Neural progenitor cell (in vitro differentiated cells): ENCODE measurements at regions not wholly inside any gene's neighbourhood (a gene's known extent, or its start where the extent isn't known, plus 50 kb on each side); places are given as distances from the start of the nearest gene placed in this dataset.

Experiments used
- DNase-seq: peaks from one replicate; pipeline ENCODE4 v3.0.0-alpha.2; 2016; ENCODE audit warnings: low spot score
- H2AFZ ChIP-seq: fragments of 200-600 bp; sonication (generic); replicated peaks from 2 replicates; pipeline ENCODE4 v1.6.1; 2016; ENCODE audit warnings: antibody characterized with exemption
- H3F3A ChIP-seq: fragments of 200-600 bp; sonication (generic); 2 replicates; pipeline ENCODE4 v1.6.1; 2016; ENCODE audit warnings: antibody characterized with exemption, low read depth
- H3K27ac ChIP-seq: fragments of 200-600 bp; sonication (generic); 2 replicates; pipeline ENCODE4 v1.5.1; 2016; ENCODE audit warnings: mild to moderate bottlenecking
- H3K27me3 ChIP-seq: fragments of 200-600 bp; sonication (generic); 2 replicates; pipeline ENCODE4 v1.6.1; 2016; ENCODE audit warnings: mild to moderate bottlenecking, moderate library complexity
- H3K36me3 ChIP-seq: fragments of 200-600 bp; sonication (generic); 2 replicates; pipeline ENCODE4 v1.5.1; 2016
- H3K4me1 ChIP-seq: fragments of 200-600 bp; sonication (generic); 2 replicates; pipeline ENCODE4 v1.6.1; 2016; ENCODE audit warnings: mixed run types
- H3K4me2 ChIP-seq: fragments of 200-600 bp; sonication (generic); 2 replicates; pipeline ENCODE4 v1.6.1; 2016
- H3K4me3 ChIP-seq: fragments of 200-600 bp; sonication (generic); 2 replicates; pipeline ENCODE4 v1.5.1; 2016
- H3K79me2 ChIP-seq: fragments of 200-600 bp; sonication (generic); 2 replicates; pipeline ENCODE4 v1.6.1; 2016; ENCODE audit warnings: low read depth
- H3K9ac ChIP-seq: fragments of 200-600 bp; sonication (generic); 2 replicates; pipeline ENCODE4 v1.6.1; 2016
- H3K9me3 ChIP-seq: fragments of 200-600 bp; sonication (generic); 2 replicates; pipeline ENCODE4 v1.5.1; 2016; ENCODE audit warnings: low read depth
- H4K20me1 ChIP-seq: fragments of 200-600 bp; sonication (generic); 2 replicates; pipeline ENCODE4 v1.6.1; 2016; ENCODE audit warnings: low read depth
- H3K27ac Mint-ChIP-seq: 3 replicates; pipeline ENCODE4 v1.8.0; 2021; ENCODE audit warnings: mixed read lengths
- H3K27me3 Mint-ChIP-seq: 2 replicates; pipeline ENCODE4 v1.8.0; 2022; ENCODE audit warnings: low read depth, mild to moderate bottlenecking, inconsistent platforms, moderate library complexity, mixed read lengths; ENCODE audit not compliant: insufficient read depth
- H3K36me3 Mint-ChIP-seq: 3 replicates; pipeline ENCODE4 v1.8.0; 2021; ENCODE audit warnings: mixed read lengths
- H3K4me1 Mint-ChIP-seq: 3 replicates; pipeline ENCODE4 v1.8.0; 2021; ENCODE audit warnings: mixed read lengths
- H3K4me3 Mint-ChIP-seq: 3 replicates; pipeline ENCODE4 v1.8.0; 2021; ENCODE audit warnings: mild to moderate bottlenecking, moderate library complexity, mixed read lengths
- H3K9me3 Mint-ChIP-seq: 3 replicates; pipeline ENCODE4 v1.8.0; 2020; ENCODE audit warnings: mixed read lengths
- EZH2 ChIP-seq: fragments of 200-600 bp; sonication (generic); IDR thresholded peaks from 2 replicates; pipeline ENCODE4 v1.6.1; 2017; ENCODE audit warnings: antibody characterized with exemption, mild to moderate bottlenecking, moderate library complexity
- EZH2phosphoT487 ChIP-seq: fragments of 200-600 bp; sonication (generic); IDR thresholded peaks from 2 replicates; pipeline ENCODE4 v1.6.1; 2017; ENCODE audit warnings: antibody characterized with exemption
- TF ChIP-seq, protein P1 (sequence below): fragments of 200-600 bp; sonication (generic); IDR thresholded peaks from 2 replicates; pipeline ENCODE4 v1.5.1; 2017; ENCODE audit warnings: antibody characterized with exemption, mild to moderate bottlenecking

DNA sequence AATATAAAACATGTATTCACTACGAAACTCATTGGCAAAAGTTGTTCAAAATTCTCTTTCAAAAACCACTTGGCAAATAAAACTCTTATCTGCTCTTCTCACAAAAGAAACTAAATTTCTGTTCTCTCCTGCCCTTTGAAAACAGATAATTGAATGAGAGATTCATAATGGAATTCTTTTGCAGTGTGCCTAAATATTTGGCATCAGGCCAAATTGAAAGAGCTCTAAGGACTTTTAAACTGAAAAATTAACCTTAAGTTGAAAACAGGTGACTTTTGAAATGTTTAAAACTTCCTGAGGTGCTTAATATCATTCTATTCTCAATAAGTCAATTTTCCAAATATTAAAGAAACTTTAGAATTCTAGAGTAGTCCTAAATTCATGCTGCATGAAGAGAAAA is 136.4 kb downstream of the FSCB start:
- Histone ChIP-seq H3K4me2 (no peak overlapping the region), H4K20me1 (no peaks in the 10 kb centered on the region), H3K4me3 (no peak overlapping the region), H3K9ac (no peak overlapping the region), H3K4me1 (no peaks in the 10 kb centered on the region), H3F3A (no peaks in the 10 kb centered on the region), H3K27me3 (no peaks in the 10 kb centered on the region), H3K36me3 (no peaks in the 10 kb centered on the region), H3K9me3 (peaks cover 5% of the 10 kb centered on the region), H3K27ac (no peak overlapping the region), H2AFZ (no peak overlapping the region), H3K79me2 (no peaks in the 10 kb centered on the region)
- no peaks in the 10 kb centered on the region for H3K4me1 Mint-ChIP-seq
- DNase-seq: no peak
- H3K9me3 Mint-ChIP-seq: peaks cover 9% of the 10 kb centered on the region
- no peak overlapping the region for H3K4me3 Mint-ChIP-seq
- no peak overlapping the region for H3K27ac Mint-ChIP-seq
- H3K27me3 Mint-ChIP-seq: no peaks in the 10 kb centered on the region
- no peaks in the 10 kb centered on the region for H3K36me3 Mint-ChIP-seq
- TF ChIP-seq EZH2: no peak
- TF ChIP-seq EZH2phosphoT487: no peak
- TF ChIP-seq, protein P1, sequence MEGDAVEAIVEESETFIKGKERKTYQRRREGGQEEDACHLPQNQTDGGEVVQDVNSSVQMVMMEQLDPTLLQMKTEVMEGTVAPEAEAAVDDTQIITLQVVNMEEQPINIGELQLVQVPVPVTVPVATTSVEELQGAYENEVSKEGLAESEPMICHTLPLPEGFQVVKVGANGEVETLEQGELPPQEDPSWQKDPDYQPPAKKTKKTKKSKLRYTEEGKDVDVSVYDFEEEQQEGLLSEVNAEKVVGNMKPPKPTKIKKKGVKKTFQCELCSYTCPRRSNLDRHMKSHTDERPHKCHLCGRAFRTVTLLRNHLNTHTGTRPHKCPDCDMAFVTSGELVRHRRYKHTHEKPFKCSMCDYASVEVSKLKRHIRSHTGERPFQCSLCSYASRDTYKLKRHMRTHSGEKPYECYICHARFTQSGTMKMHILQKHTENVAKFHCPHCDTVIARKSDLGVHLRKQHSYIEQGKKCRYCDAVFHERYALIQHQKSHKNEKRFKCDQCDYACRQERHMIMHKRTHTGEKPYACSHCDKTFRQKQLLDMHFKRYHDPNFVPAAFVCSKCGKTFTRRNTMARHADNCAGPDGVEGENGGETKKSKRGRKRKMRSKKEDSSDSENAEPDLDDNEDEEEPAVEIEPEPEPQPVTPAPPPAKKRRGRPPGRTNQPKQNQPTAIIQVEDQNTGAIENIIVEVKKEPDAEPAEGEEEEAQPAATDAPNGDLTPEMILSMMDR: no peak

DNA sequence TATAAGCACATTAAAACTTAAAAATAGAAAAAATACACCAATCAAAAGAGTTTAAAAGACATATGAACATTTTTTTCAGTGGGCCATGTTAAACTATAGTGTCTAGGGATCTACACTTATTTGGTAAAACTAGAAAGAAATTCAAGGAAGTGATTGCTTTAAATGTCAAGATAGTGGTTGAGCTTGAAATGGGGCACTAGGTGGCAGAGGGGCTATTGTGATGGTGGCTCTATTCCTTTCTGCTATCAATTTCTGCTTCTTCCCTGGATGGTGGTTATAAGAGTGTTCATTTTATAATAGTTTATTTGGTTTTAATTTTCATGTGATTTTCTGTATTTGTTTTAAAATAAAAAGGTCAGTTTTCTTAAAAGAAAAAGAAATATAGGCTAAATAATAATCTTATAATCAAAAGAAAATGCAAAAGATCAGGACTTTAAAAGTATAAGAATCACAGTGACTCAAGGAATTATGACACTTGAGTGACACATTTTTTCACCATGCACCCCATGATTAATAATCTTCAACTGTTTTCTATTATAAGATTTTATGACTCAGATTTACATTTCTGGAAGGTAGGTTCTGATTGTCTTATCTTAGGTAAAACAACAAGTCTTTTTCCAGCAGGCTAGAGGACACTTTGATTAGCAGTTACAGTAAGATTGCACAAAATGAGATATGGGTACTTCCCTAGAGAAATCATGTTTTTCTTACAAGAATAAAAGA is 137.5 kb downstream of the FSCB start:
- Histone ChIP-seq H3K27me3 (no peaks in the 10 kb centered on the region), H3K4me3 (no peak overlapping the region), H3K9ac (no peak overlapping the region), H4K20me1 (no peaks in the 10 kb centered on the region), H3K36me3 (no peaks in the 10 kb centered on the region), H3K79me2 (no peaks in the 10 kb centered on the region), H3K27ac (no peak overlapping the region), H3K9me3 (no peaks in the 10 kb centered on the region), H3F3A (no peaks in the 10 kb centered on the region), H2AFZ (no peak overlapping the region), H3K4me1 (no peaks in the 10 kb centered on the region), H3K4me2 (no peak overlapping the region)
- no peaks in the 10 kb centered on the region for H3K4me1 Mint-ChIP-seq
- no peak for DNase-seq
- TF ChIP-seq EZH2 (no peak), EZH2phosphoT487 (no peak)
- TF ChIP-seq, protein P1: peak; percentile 32
- peaks cover 2% of the 10 kb centered on the region for H3K27me3 Mint-ChIP-seq
- H3K4me3 Mint-ChIP-seq: no peak overlapping the region
- peaks cover 3% of the 10 kb centered on the region for H3K9me3 Mint-ChIP-seq
- H3K36me3 Mint-ChIP-seq: no peaks in the 10 kb centered on the region
- H3K27ac Mint-ChIP-seq: no peak overlapping the region

DNA sequence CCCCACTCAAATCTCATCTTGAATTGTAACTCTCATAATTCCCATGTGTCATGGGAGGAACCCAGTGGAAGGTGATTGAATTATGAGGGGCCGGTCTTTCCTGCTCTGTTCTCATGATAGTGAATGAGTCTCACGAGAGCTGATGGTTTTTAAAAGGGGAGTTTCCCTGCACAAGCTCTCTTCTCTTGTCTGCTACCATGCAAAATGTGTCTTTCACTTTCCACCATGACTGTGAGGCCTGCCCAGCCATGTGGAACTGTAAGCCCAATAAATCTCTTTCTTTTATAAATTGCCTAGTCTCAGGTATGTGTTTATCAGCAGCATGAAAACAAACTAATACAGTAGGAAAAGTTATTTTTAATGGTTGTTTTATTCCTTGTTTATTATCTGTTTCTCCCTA is 146.0 kb downstream of the FSCB start:
- no peak overlapping the region for H3K4me2 ChIP-seq
- Mint-ChIP-seq H3K9me3 (no peaks in the 10 kb centered on the region), H3K36me3 (no peaks in the 10 kb centered on the region), H3K27me3 (peaks cover 5% of the 10 kb centered on the region), H3K4me1 (no peaks in the 10 kb centered on the region), H3K4me3 (no peak overlapping the region), H3K27ac (no peak overlapping the region)
- no peaks in the 10 kb centered on the region for H3K9me3 ChIP-seq
- DNase-seq: no peak
- H3K27ac ChIP-seq: no peak overlapping the region
- H3K27me3 ChIP-seq: no peaks in the 10 kb centered on the region
- no peak overlapping the region for H3K9ac ChIP-seq
- H3F3A ChIP-seq: no peaks in the 10 kb centered on the region
- no peak overlapping the region for H2AFZ ChIP-seq
- H3K79me2 ChIP-seq: no peaks in the 10 kb centered on the region
- H3K4me3 ChIP-seq: no peak overlapping the region
- TF ChIP-seq, protein P1: no peak
- TF ChIP-seq EZH2 (no peak), EZH2phosphoT487 (no peak)
- no peaks in the 10 kb centered on the region for H3K36me3 ChIP-seq
- H3K4me1 ChIP-seq: no peaks in the 10 kb centered on the region
- no peaks in the 10 kb centered on the region for H4K20me1 ChIP-seq
